ENCODE measurements at regions not wholly inside any gene's neighbourhood (a gene's known extent, or its start where the extent isn't known, plus 50 kb on each side); places are given as distances from the start of the nearest gene placed in this dataset.

DNA sequence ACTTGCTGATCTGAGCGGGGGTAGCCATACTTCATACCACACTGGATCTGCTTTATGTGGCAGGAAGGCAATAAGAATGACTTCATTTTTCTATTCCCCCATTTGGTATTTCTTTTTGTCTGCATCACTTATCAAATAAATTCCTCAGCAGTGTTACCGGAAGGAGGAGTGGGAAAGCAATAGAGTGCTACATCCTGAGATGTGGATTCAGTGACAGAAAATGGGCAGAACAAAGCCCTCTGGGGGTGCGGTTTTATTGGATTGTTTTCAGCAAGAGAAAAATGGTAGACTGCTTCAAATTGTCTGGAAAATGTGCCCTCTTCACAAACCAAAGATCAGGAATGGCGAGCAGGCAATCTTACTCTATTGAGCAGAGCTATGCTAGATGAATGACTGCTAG is 751.9 kb upstream of the NEGR1 start:
- DNase-seq (ENCODE audit: low read depth, low spot score), result no peak
- H3K4me1 Mint-ChIP-seq, result peaks cover 11% of the 10 kb centered on the region
- H3K9me3 Mint-ChIP-seq, result no peaks in the 10 kb centered on the region
- TF ChIP-seq, protein P1, sequence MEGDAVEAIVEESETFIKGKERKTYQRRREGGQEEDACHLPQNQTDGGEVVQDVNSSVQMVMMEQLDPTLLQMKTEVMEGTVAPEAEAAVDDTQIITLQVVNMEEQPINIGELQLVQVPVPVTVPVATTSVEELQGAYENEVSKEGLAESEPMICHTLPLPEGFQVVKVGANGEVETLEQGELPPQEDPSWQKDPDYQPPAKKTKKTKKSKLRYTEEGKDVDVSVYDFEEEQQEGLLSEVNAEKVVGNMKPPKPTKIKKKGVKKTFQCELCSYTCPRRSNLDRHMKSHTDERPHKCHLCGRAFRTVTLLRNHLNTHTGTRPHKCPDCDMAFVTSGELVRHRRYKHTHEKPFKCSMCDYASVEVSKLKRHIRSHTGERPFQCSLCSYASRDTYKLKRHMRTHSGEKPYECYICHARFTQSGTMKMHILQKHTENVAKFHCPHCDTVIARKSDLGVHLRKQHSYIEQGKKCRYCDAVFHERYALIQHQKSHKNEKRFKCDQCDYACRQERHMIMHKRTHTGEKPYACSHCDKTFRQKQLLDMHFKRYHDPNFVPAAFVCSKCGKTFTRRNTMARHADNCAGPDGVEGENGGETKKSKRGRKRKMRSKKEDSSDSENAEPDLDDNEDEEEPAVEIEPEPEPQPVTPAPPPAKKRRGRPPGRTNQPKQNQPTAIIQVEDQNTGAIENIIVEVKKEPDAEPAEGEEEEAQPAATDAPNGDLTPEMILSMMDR (conservative IDR thresholded peaks at IDR 0.05), result no peak
- H3K4me3 Mint-ChIP-seq, result no peak overlapping the region
- H3K27me3 Mint-ChIP-seq (ENCODE audit: low read depth), result no peaks in the 10 kb centered on the region
- no peak overlapping the region for H3K27ac Mint-ChIP-seq (ENCODE audit: unreplicated experiment)
- no peaks in the 10 kb centered on the region for H3K36me3 Mint-ChIP-seq (ENCODE audit: low read depth)

DNA sequence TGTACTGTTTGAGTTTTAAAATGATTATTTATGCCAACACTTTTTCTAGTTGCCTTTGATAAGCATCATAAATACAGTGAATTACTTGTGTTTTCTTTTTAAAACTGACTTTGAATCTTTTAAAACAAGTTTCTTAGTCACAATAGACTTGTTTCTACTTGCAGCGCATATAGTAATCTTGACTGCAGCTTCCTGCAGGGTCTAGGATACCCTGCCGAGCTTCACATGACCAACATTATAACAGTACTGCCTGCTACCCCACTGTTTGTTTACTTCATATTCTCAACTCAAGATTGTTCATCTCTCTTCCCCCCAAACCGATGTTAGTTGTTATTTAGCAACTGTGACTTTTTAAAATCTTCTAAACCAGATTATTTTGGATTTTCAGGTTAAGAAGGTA is 751.3 kb upstream of the NEGR1 start:
- TF ChIP-seq, protein P1 (conservative IDR thresholded peaks at IDR 0.05), result no peak
- Mint-ChIP-seq H3K36me3 (ENCODE audit: low read depth) (no peaks in the 10 kb centered on the region), H3K4me3 (no peak overlapping the region)

DNA sequence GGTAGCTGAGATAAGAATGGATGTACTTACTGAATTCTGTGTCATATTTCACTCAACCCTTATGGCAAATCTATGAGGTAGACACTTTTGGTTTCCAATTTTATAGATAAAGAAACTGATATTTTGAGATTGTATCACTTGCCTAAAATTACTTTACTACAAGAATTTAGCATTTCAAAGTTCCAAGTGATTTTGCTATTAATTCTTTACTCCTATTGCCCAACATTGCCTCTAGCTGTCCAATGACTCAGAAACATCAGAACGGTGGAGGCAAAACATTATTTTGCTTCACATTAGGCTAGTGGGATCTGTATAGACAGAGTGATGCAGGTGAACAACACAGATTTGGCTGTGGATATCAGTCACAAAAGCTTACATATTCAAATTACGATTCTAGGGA is 747.2 kb upstream of the NEGR1 start:
- peaks cover 11% of the 10 kb centered on the region for H3K4me1 Mint-ChIP-seq
- H3K27me3 Mint-ChIP-seq (ENCODE audit: low read depth), result no peaks in the 10 kb centered on the region
- H3K36me3 Mint-ChIP-seq (ENCODE audit: low read depth), result no peaks in the 10 kb centered on the region
- DNase-seq (ENCODE audit: low read depth, low spot score), result no peak
- H3K4me3 Mint-ChIP-seq, result no peak overlapping the region
- no peaks in the 10 kb centered on the region for H3K9me3 Mint-ChIP-seq
- no peak overlapping the region for H3K27ac Mint-ChIP-seq (ENCODE audit: unreplicated experiment)
- TF ChIP-seq, protein P1 (conservative IDR thresholded peaks at IDR 0.05), result no peak

More for the DNA sequence above, 751.3 kb upstream of the NEGR1 start:
- DNase-seq (ENCODE audit: low read depth, low spot score), result no peak
- Mint-ChIP-seq H3K9me3 (no peaks in the 10 kb centered on the region), H3K4me1 (peaks cover 11% of the 10 kb centered on the region), H3K27me3 (ENCODE audit: low read depth) (no peaks in the 10 kb centered on the region), H3K27ac (ENCODE audit: unreplicated experiment) (no peak overlapping the region)

DNA sequence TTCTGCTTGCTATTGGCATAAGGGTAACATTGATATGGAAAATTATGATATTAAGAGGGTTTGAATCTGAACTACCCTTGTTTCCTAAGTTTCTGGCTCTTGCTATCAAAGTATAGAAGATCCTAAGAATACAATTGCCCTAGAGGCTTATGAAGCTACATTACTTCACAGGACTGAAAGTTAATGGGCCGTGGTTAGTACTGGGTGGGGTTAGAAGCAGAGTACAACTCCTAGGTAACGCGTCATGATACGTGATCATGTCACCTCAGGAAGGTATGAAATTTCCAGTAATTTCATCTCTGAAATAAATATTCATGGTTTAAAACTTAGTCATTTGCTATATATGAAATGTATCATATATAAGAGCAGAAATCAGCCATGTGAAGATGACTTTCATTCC is 743.8 kb upstream of the NEGR1 start:
- TF ChIP-seq, protein P1 (conservative IDR thresholded peaks at IDR 0.05), result no peak
- no peaks in the 10 kb centered on the region for H3K9me3 Mint-ChIP-seq

DNA sequence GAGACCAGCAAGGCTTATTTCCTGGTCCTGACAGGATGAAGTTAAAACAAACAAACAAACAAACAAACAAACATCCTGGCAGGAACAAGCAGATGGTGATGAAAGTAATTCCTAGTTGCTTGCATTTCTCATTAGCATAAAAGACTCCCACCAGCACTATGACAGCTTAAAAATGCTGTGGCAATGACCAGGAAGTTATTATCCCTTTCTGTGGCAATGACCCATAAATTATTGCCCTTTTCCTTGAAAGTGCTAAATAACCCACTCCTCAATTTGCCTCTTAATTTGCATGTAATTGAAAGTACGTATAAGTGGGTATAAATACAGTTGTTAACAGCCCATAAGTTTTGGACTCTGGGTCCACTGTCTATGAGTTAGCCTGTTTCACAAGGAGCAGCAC is 727.6 kb upstream of the NEGR1 start:
- Mint-ChIP-seq H3K4me3 (no peak overlapping the region), H3K9me3 (no peaks in the 10 kb centered on the region), H3K36me3 (ENCODE audit: low read depth) (no peaks in the 10 kb centered on the region), H3K4me1 (peaks cover 5% of the 10 kb centered on the region), H3K27me3 (ENCODE audit: low read depth) (no peaks in the 10 kb centered on the region), H3K27ac (ENCODE audit: unreplicated experiment) (no peak overlapping the region)
- TF ChIP-seq, protein P1 (conservative IDR thresholded peaks at IDR 0.05), result no peak
- DNase-seq (ENCODE audit: low read depth, low spot score), result no peak

More for the DNA sequence above, 743.8 kb upstream of the NEGR1 start:
- no peak overlapping the region for H3K27ac Mint-ChIP-seq (ENCODE audit: unreplicated experiment)
- H3K27me3 Mint-ChIP-seq (ENCODE audit: low read depth), result no peaks in the 10 kb centered on the region
- no peak for DNase-seq (ENCODE audit: low read depth, low spot score)
- no peaks in the 10 kb centered on the region for H3K4me1 Mint-ChIP-seq
- H3K4me3 Mint-ChIP-seq, result no peak overlapping the region
- no peaks in the 10 kb centered on the region for H3K36me3 Mint-ChIP-seq (ENCODE audit: low read depth)

DNA sequence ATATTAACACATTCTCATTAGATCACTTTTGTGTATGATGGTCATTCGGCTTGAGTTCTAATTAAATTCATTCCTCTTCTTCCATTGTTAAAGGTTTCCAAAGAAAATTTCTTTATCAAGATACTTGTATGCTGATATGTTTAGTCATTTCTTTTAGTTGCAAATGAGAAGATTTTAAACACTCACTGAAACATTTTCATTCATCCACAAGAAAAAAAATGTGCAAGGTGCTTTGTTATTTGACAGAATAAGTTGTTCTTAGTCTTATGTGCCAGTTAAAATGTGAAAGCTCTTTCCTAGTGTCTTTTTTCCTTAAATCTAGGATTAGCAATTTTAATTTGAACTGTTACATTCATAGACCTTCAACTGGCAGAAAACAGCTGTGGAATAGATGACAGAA is 727.0 kb upstream of the NEGR1 start:
- Mint-ChIP-seq H3K27ac (ENCODE audit: unreplicated experiment) (no peak overlapping the region), H3K36me3 (ENCODE audit: low read depth) (no peaks in the 10 kb centered on the region), H3K9me3 (no peaks in the 10 kb centered on the region), H3K4me1 (peaks cover 5% of the 10 kb centered on the region), H3K27me3 (ENCODE audit: low read depth) (no peaks in the 10 kb centered on the region), H3K4me3 (no peak overlapping the region)
- no peak for DNase-seq (ENCODE audit: low read depth, low spot score)
- TF ChIP-seq, protein P1 (conservative IDR thresholded peaks at IDR 0.05), result no peak

All from neural crest cell (in vitro differentiated cells).